Transverse colon (tissue), 4 donors: ENCODE measurements at regions not wholly inside any gene's neighbourhood (a gene's known extent, or its start where the extent isn't known, plus 50 kb on each side); places are given as distances from the start of the nearest gene placed in this dataset.

Source experiments
- POLR2AphosphoS5 ChIP-seq, 3 donors: sonication (generic); formaldehyde crosslinking; IDR thresholded peaks; one replicate each; pipeline ENCODE4 v1.6.1; 2016; ENCODE audit warnings: antibody characterized with exemption in 3 of 3
- TF ChIP-seq, protein P1 (sequence below), 5 experiments: fragments of 200-600 bp in 3 of 5; fragments of 450-650 bp in 2 of 5; sonication (generic) in 3 of 5; IDR thresholded peaks; 1 replicate in 2 of 5; 2 replicates in 3 of 5; pipeline ENCODE4 v1.5.1; 2016 to 2017; ENCODE audit warnings: antibody characterized with exemption in 5 of 5, inconsistent platforms in 3 of 5, mild to moderate bottlenecking in 2 of 5, moderate library complexity in 1 of 5

DNA sequence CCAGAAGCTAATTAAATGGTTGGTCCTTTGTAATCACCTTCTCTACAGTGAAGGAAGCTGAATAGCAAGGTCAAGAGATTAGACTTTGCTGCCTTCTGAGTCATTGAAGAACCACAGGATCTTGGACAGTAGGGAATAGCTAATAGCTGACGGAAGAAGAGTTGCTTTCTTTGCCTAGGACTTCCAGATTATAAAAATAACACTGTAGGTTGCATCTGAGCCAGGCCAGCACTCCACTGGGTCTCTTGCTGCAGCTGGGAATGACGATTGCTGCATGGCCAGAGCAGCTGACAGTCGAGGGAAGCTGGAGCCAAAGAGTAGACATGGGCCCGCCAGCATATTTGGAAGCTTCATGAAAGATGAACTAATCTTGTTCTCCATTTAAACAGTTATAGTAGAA lies 81.5 kb upstream of the KCNMB2 start:
- TF ChIP-seq, protein P1, sequence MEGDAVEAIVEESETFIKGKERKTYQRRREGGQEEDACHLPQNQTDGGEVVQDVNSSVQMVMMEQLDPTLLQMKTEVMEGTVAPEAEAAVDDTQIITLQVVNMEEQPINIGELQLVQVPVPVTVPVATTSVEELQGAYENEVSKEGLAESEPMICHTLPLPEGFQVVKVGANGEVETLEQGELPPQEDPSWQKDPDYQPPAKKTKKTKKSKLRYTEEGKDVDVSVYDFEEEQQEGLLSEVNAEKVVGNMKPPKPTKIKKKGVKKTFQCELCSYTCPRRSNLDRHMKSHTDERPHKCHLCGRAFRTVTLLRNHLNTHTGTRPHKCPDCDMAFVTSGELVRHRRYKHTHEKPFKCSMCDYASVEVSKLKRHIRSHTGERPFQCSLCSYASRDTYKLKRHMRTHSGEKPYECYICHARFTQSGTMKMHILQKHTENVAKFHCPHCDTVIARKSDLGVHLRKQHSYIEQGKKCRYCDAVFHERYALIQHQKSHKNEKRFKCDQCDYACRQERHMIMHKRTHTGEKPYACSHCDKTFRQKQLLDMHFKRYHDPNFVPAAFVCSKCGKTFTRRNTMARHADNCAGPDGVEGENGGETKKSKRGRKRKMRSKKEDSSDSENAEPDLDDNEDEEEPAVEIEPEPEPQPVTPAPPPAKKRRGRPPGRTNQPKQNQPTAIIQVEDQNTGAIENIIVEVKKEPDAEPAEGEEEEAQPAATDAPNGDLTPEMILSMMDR (IDR thresholded peaks at IDR 0.05): no peak
- no peak for TF ChIP-seq POLR2AphosphoS5 (IDR thresholded peaks at IDR 0.05)
